Stomach (tissue), 4 donors: ENCODE measurements at regions not wholly inside any gene's neighbourhood (a gene's known extent, or its start where the extent isn't known, plus 50 kb on each side); places are given as distances from the start of the nearest gene placed in this dataset.

Experiments
- POLR2A ChIP-seq, 4 donors: fragments of 450-650 bp; IDR thresholded peaks; one replicate each; pipeline ENCODE4 v1.6.1; 2016; ENCODE audit warnings: antibody characterized with exemption in 4 of 4, control low read depth in 2 of 4, mild to moderate bottlenecking in 1 of 4, moderate library complexity in 1 of 4
- POLR2AphosphoS5 ChIP-seq, 3 donors: sonication (generic); formaldehyde crosslinking; IDR thresholded peaks; one replicate each; pipeline ENCODE4 v1.6.1; 2016; ENCODE audit warnings: antibody characterized with exemption in 3 of 3
- TF ChIP-seq, protein P1 (sequence below), 7 experiments: fragments of 450-650 bp in 4 of 7; fragments of 200-600 bp in 3 of 7; sonication (generic) in 3 of 7; IDR thresholded peaks; one replicate each; pipeline ENCODE4 v1.5.1; 2016 to 2019; ENCODE audit warnings: antibody characterized with exemption in 7 of 7, control low read depth in 2 of 7, mild to moderate bottlenecking in 1 of 7

DNA sequence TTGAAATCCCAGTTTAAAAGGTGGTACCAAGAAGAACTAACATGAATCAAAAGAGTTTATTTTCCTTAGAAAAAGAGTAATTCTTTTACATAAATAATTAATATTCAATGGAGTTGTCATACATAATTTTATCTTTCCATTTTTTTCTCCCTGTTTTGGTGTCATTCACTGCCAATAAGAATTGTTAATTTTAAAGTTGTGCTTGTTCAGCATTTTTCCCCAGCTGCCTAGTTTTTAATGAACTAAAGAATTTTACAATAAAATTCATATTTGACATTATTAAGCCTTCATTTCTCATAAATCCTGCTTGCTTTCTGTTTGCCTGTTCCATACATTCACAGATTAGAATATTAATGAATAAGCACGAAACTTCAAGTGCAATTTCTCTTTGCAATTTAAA is 393.6 kb downstream of the GRXCR1 start:
- TF ChIP-seq, protein P1, sequence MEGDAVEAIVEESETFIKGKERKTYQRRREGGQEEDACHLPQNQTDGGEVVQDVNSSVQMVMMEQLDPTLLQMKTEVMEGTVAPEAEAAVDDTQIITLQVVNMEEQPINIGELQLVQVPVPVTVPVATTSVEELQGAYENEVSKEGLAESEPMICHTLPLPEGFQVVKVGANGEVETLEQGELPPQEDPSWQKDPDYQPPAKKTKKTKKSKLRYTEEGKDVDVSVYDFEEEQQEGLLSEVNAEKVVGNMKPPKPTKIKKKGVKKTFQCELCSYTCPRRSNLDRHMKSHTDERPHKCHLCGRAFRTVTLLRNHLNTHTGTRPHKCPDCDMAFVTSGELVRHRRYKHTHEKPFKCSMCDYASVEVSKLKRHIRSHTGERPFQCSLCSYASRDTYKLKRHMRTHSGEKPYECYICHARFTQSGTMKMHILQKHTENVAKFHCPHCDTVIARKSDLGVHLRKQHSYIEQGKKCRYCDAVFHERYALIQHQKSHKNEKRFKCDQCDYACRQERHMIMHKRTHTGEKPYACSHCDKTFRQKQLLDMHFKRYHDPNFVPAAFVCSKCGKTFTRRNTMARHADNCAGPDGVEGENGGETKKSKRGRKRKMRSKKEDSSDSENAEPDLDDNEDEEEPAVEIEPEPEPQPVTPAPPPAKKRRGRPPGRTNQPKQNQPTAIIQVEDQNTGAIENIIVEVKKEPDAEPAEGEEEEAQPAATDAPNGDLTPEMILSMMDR (IDR thresholded peaks at IDR 0.05) = no peak
- no peak for TF ChIP-seq POLR2AphosphoS5 (IDR thresholded peaks at IDR 0.05)
- TF ChIP-seq POLR2A (IDR thresholded peaks at IDR 0.05) = no peak
